ENCODE measurements at regions not wholly inside any gene's neighbourhood (a gene's known extent, or its start where the extent isn't known, plus 50 kb on each side); places are given as distances from the start of the nearest gene placed in this dataset.

GRCh38 chr10:33493978-33494377, 159.5 kb upstream of the NRP1 start:
- no peaks in the 10 kb centered on the region for H3K4me1 ChIP-seq (ENCODE audit: low read depth)
- H3K9me3 ChIP-seq: no peaks in the 10 kb centered on the region
- H3K4me3 ChIP-seq: no peak overlapping the region
- TF ChIP-seq CTCF (IDR thresholded peaks at IDR 0.05): no peak
- H3K36me3 ChIP-seq (ENCODE audit: low read depth): no peaks in the 10 kb centered on the region
- intact Hi-C loops (cut with DNase I, micrococcal nuclease): no loop called here
- DNase-seq: no peak
- no peak for ATAC-seq

GRCh38 chr10:33493497-33493896, 159.0 kb upstream of the NRP1 start:
- no peaks in the 10 kb centered on the region for H3K36me3 ChIP-seq (ENCODE audit: low read depth)
- DNase-seq (no peak), ATAC-seq (no peak)
- no peak overlapping the region for H3K4me3 ChIP-seq
- TF ChIP-seq CTCF (IDR thresholded peaks at IDR 0.05): no peak
- H3K9me3 ChIP-seq: no peaks in the 10 kb centered on the region
- intact Hi-C loops (cut with DNase I, micrococcal nuclease): no loop called here
- no peaks in the 10 kb centered on the region for H3K4me1 ChIP-seq (ENCODE audit: low read depth)

GRCh38 chr10:33492701-33493345, 158.4 kb upstream of the NRP1 start:
- intact Hi-C loops (cut with DNase I, micrococcal nuclease): no loop called here
- H3K4me1 ChIP-seq (ENCODE audit: low read depth): no peaks in the 10 kb centered on the region
- ATAC-seq (no peak), DNase-seq (no peak)
- no peaks in the 10 kb centered on the region for H3K36me3 ChIP-seq (ENCODE audit: low read depth)
- no peak overlapping the region for H3K4me3 ChIP-seq
- TF ChIP-seq CTCF (IDR thresholded peaks at IDR 0.05): no peak
- no peaks in the 10 kb centered on the region for H3K9me3 ChIP-seq

- Histone ChIP-seq H3K4me1 (ENCODE audit: low read depth) (no peaks in the 10 kb centered on the region), H3K4me3 (no peak overlapping the region), H3K36me3 (ENCODE audit: low read depth) (no peaks in the 10 kb centered on the region), H3K9me3 (no peaks in the 10 kb centered on the region)
- intact Hi-C loops (cut with DNase I, micrococcal nuclease): no loop called here
- DNase-seq: no peak
- TF ChIP-seq CTCF (IDR thresholded peaks at IDR 0.05): no peak
- ATAC-seq: no peak
Observed at GRCh38 chr10:33489501-33490176, 155.2 kb upstream of the NRP1 start.

- DNase-seq: no peak
- no peak for TF ChIP-seq CTCF (IDR thresholded peaks at IDR 0.05)
- H3K36me3 ChIP-seq (ENCODE audit: low read depth): no peaks in the 10 kb centered on the region
- peak; percentile 29 for ATAC-seq
- H3K9me3 ChIP-seq: no peaks in the 10 kb centered on the region
- intact Hi-C loops (cut with DNase I, micrococcal nuclease): no loop called here
- H3K4me3 ChIP-seq: no peak overlapping the region
- no peaks in the 10 kb centered on the region for H3K4me1 ChIP-seq (ENCODE audit: low read depth)
Observed at GRCh38 chr10:33487014-33487776, 152.7 kb upstream of the NRP1 start.

All from mucosa of descending colon (tissue), 3 donors.